IPS DF 4.7 (cell line): ENCODE measurements at regions not wholly inside any gene's neighbourhood (a gene's known extent, or its start where the extent isn't known, plus 50 kb on each side); places are given as distances from the start of the nearest gene placed in this dataset.

ENCODE experiments used
- DNase-seq: peaks from one replicate; pipeline ENCODE4 v3.0.0-alpha.2; 2013; ENCODE audit warnings: low spot score; ENCODE audit errors: extremely low read depth

DNA sequence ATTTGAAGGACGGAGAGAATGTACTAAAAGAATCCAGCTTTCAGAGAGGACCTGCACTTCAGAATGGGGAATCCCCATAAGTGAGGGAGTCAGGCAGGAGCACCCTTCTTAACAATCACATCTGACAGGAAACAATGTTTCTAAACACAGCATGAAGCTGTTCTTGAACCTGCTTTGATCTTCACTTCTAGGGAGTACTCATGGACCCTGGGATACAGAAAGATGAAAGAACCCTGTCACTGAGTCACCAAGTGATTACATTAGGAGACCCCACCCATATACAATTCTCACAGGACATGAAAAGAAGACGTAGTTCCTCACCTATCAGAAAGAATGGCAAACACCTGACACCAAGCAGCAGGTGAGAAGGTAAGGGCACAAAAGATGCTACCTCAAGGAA, 296.9 kb upstream of the ZC3H12C start:
- DNase-seq, result no peak

DNA sequence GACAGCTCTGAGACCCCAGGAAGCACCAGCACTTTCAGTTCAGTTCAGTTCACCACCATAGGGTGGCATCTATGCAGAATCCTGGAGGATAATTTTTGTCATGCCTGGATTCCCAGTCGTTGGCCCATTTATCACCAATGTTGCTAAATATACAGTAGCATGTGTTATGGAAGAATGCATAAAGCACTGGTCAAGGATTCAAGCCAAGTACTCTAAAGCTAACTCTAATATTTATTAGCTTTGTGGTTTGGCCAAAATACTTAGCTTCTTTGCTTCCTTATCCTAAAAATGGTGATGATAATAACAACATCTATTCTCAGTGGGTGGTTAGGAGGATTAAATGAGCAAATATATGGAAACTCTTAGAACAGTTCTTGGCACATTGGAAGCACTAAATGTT, 294.7 kb upstream of the ZC3H12C start:
- no peak for DNase-seq

GRCh38 chr11:109799604-109800003, 293.6 kb upstream of the ZC3H12C start:
- no peak for DNase-seq

- DNase-seq, result no peak
Observed at GRCh38 chr11:109804911-109805310, 288.3 kb upstream of the ZC3H12C start.

DNA sequence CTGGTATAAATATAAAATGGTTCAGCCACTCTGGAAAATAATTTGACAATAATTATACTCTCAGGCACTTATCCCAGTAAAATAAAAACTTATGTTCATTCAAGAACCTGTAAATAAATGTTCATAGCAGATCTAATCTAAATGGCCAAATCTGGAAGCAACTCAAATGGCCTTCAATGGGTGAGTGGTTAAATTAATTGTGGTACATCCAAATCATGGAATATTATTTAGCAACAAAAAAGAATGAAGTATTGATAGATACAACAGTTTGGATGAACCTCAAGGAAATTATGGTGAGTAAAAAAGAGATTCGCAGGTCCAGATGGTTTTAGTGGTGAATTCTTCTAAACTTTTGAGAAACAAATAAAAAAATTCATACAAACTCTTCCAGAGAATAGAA, 287.0 kb upstream of the ZC3H12C start:
- no peak for DNase-seq

DNA sequence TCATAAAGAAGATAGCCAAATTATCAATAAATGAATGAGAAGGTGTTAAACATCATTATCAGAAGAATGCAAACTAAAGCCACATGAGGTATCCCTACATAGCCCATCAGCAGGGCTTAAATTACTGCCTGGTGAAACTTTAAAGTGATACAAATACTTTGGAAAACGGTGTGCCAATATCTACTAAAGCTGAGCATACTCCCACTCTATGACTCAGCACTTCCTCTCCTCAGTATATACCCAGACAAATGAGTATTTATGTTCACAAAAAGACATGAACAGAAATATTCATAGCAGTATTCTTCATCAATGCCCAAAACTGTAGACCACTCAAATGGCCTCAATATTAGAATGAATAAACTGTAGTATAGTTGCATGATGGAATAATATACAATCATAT, 284.6 kb upstream of the ZC3H12C start:
- no peak for DNase-seq

DNA sequence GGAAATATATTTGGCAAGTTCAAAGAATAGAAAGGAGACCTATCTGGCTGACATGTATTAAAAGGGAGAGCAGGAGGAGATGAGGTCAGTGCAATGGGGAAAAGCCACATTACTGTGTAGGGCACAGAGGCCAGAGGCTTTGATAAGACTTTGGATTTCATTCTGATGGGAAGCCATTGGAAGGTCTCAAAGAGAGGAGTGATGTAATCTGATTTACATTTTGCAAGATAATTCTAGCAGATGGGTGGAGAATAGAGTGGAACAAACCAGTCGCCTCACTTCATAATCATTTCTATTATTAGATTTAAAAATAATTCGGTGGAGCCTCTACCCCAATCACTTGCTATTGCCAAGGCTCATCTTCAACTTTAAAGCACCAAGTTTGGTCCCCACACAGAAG, 278.4 kb upstream of the ZC3H12C start:
- DNase-seq, result no peak

DNA sequence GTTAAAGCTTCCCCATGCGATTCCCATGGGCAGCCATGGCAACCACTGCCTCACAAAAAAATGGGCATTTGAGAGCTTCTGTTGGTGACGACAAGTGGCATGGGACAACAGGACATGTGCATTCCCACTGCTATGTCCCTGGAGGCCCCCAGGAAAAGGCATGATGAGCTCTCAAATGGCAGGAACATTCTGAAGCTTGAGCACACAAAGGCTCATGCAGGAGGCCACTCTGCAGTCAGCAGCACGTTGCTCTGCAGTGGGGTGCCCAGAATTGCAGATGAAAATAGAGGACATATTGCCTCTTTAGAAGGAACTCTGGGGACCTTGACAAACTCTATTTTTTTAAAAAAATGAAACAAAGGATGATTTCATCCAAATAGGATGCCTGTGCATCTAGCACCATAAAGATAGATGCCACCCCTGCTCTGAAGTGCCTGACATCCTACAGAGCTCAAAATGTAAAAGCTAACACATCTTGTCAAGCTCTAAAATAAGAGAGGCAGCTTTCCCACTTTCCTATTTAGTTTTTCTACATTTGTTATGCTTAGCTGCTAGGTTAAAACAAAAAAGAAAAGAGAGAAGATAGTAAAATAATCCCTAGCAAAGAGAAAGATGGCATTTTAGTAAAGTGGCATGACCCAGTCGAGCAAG, 277.6 kb upstream of the ZC3H12C start:
- DNase-seq, result no peak

- DNase-seq, result no peak
Observed at GRCh38 chr11:109818290-109818689, 274.9 kb upstream of the ZC3H12C start.

DNA sequence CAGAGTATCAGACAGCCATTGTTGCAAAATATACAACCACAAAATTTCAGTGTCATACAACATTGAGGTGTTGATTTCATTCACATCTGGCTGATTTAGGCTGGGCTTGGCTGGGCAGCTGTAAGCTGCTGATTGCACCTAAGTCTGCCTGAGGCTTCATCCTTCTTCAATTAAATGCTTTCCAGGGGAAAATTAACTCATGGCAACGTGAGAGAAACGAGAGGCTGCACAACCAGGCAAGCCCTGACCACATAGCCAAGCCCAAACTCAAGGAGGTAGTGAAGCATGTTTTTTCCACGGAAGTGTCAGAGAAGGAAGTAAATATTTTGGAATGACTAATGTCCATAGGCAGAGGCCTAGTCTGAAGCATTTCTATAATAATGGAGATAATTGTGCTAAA, 273.8 kb upstream of the ZC3H12C start:
- no peak for DNase-seq

GRCh38 chr11:109821511-109821910, 271.7 kb upstream of the ZC3H12C start:
- no peak for DNase-seq

- no peak for DNase-seq
Observed at GRCh38 chr11:109822436-109823102, 270.6 kb upstream of the ZC3H12C start.

DNA sequence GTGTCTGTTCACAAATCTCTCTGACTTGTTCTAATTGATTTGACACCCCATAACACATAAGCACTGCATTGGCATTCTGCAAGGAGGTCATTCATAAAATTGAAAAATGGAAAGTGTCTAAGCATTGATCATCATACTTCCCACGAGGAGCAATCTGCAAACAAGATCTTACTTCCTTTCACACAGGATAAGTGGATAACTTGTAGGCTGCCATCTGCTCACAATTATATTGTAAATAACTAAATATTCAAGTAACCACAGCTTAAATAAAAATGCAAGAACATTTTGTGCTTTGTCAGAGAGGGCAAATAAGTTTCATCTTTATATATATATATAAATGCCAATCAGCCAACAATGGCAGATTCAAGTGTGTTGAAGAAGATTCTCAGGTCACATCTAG, 264.8 kb upstream of the ZC3H12C start:
- DNase-seq, result no peak

DNA sequence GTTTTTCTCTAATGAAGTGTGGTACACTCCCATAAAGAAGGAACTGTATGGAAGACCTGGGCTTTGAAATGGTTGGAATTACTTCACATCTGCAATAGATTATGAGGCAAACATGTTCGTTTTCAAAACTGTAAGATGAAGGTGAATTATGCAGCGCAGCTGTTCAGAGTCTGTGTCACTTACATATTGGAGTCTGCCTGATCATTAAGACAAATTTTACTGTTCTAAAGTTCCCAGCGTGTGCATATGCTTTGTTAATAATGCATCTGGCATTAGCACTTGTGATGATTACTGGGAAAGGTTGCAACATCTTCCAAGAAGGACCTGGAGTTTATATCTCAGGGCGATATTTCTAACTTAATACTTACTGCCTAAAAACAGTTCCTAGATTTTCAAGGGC, 255.2 kb upstream of the ZC3H12C start:
- no peak for DNase-seq

DNA sequence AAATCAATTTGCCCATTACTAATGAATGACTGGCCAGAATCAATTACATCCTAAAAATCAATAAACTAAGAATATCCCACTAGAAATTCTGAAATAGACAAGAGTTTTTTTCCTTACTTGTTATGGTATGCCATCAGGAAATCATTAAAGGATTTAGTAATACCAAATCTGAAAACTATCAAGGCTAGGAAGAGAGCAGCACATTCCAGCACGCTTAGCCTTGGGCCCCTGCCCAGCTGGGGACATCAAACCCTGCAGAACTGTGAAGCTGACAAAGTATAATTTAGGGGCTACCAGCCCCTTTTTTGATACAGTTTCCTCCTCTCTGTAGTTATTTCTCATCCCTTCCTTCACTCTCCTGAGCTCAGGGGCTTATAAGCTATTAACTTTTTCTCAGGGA, 247.8 kb upstream of the ZC3H12C start:
- no peak for DNase-seq

DNA sequence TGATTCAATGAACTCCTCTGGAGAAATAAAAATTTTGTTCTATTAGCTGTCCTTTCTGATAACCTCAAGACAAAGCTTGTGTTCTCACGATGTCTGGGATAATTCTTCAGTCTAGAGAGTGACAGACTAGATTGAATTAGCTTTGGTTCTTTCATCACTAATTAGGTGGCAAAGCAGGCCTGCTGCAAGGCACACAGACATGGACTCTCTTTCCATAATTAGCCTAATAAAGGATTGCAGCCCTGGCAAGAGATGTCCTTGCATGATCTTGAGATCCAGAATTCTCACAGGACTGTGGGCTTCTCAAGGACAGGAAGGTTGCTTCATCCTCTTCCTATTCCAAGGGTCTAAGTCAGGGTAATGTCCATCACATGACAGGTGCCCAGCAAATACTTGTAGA, 245.6 kb upstream of the ZC3H12C start:
- no peak for DNase-seq

- no peak for DNase-seq
Observed at GRCh38 chr11:109849051-109849450, 244.1 kb upstream of the ZC3H12C start.

GRCh38 chr11:109849946-109850345, 243.2 kb upstream of the ZC3H12C start:
- DNase-seq, result no peak

- DNase-seq, result no peak
Observed at GRCh38 chr11:109851780-109852390, 241.3 kb upstream of the ZC3H12C start.

DNA sequence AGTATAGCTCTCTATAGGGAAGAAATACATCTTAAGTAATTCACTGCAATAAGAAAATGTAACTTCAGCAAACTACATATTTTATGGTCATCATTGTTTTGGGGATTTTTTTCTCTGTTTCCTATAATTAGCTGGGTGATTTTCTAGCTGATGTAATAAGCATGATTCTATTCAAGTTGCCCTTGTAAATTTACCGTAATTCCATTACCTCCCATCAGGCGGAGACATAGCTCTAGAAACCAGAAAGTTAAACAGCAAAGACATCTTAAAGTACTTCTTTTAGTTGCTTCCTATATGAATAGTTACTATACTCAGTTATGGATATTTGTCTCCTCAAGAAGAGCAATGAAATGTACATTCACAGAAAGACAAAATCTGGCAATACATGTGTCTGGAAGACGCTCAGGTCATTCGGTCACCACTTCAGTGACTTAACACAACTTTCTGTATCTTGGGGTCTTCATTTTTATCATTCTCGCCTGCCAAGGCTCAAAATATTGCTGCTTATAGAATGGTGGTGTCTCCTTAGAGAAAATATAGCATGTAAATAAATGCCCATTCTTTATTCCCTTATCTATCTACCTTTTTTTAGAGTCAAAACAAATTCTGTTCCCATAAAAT, 239.9 kb upstream of the ZC3H12C start:
- DNase-seq, result no peak

- DNase-seq, result no peak
Observed at GRCh38 chr11:109854731-109855130, 238.5 kb upstream of the ZC3H12C start.

DNA sequence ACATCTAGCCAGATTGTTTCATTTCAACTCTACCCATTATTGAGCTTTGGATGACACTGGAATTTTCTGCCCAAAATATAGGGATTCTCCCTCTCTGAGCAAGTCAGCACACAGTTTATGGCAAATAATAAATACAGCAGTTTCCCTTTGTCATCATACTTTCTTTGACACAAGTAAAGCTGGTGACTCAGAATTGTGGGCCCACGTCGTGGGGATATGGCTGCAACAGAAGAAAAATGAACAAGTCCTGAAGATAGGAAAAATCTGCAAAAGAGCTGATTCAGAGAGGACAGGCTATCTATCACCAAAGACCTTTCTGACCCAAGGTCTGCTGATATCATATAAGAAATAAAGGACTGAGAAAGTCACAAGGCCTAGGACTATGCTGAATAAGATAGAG, 236.3 kb upstream of the ZC3H12C start:
- no peak for DNase-seq

- DNase-seq, result no peak
Observed at GRCh38 chr11:109857637-109858036, 235.6 kb upstream of the ZC3H12C start.
